ENCODE measurements at regions not wholly inside any gene's neighbourhood (a gene's known extent, or its start where the extent isn't known, plus 50 kb on each side); places are given as distances from the start of the nearest gene placed in this dataset.

GRCh38 chr9:88897081-88897480 is 94.2 kb upstream of the S1PR3 start:
- no peak for TF ChIP-seq CTCF (conservative IDR thresholded peaks at IDR 0.05; ENCODE audit: low read length)
- no peak for TF ChIP-seq EZH2phosphoT487 (IDR thresholded peaks at IDR 0.05; ENCODE audit: borderline replicate concordance, low read depth, low read length)

All from OCI-LY7 (cell line).